IMR-90 (cell line): ENCODE measurements at regions not wholly inside any gene's neighbourhood (a gene's known extent, or its start where the extent isn't known, plus 50 kb on each side); places are given as distances from the start of the nearest gene placed in this dataset.

Source experiments
- ATAC-seq: fragments of 200-7000 bp; cut with Tn5 transposase; 2 replicates; pipeline ENCODE4 v1.9.1; 2020; ENCODE audit warnings: low read depth, mild to moderate bottlenecking, moderate library complexity
- BruUV-seq: library from RNA; stranded (reverse); fragments of 400-500 nt; replicated peaks from 2 replicates; lab custom pipeline; 2021; lab: Mats Ljungman, UMichigan
- CTCF ChIA-PET: fragments of 300-600 bp; formaldehyde crosslinking; extraction: SDS; loops from one replicate; lab custom pipeline; 2021; ENCODE audit warnings: antibody characterized with exemption; lab: Yijun Ruan, JAX
- POLR2A ChIA-PET: fragments of 300-600 bp; sonication (Branson Sonifier 250); formaldehyde crosslinking; loops from one replicate; lab custom pipeline; 2022; ENCODE audit warnings: antibody characterized with exemption; ENCODE audit not compliant: unreplicated experiment; lab: Charles Lee
- DNase-seq: peaks from one replicate; pipeline ENCODE4 v3.0.0; 2013
- H2AFZ ChIP-seq: replicated peaks from 2 replicates; pipeline ENCODE3; 2013; ENCODE audit warnings: low read length, mild to moderate bottlenecking; ENCODE audit not compliant: poor library complexity
- H2AK5ac ChIP-seq: 2 replicates; pipeline ENCODE4 v1.6.1; 2013; ENCODE audit warnings: low read depth, low read length, inconsistent platforms
- H2AK9ac ChIP-seq: replicated peaks from 2 replicates; pipeline ENCODE3; 2013; ENCODE audit warnings: mild to moderate bottlenecking, low read depth, low read length, moderate library complexity; ENCODE audit not compliant: poor library complexity
- H2BK120ac ChIP-seq: 2 replicates; pipeline ENCODE4 v1.6.1; 2013; ENCODE audit warnings: low read depth, low read length, inconsistent platforms
- H2BK15ac ChIP-seq: 3 replicates; pipeline ENCODE4 v1.6.1; 2013; ENCODE audit warnings: low read depth, low read length, inconsistent platforms
- H2BK20ac ChIP-seq: 2 replicates; pipeline ENCODE4 v1.6.1; 2013; ENCODE audit warnings: low read depth, mild to moderate bottlenecking, inconsistent platforms, low read length, moderate library complexity
- H2BK5ac ChIP-seq: 2 replicates; pipeline ENCODE4 v1.6.1; 2013; ENCODE audit warnings: mild to moderate bottlenecking, low read depth, low read length, inconsistent platforms; ENCODE audit not compliant: poor library complexity, severe bottlenecking
- H3K14ac ChIP-seq: replicated peaks from 2 replicates; pipeline ENCODE4 v1.6.1; 2013; ENCODE audit warnings: low read depth, low read length, inconsistent platforms
- H3K18ac ChIP-seq: 2 replicates; pipeline ENCODE4 v1.6.1; 2013; ENCODE audit warnings: low read depth, low read length, control low read depth
- H3K23ac ChIP-seq: 2 replicates; pipeline ENCODE4 v1.6.1; 2013; ENCODE audit warnings: low read depth, low read length, inconsistent platforms
- H3K27ac ChIP-seq: 2 replicates; pipeline ENCODE4 v1.5.1; 2013; ENCODE audit warnings: mild to moderate bottlenecking, control low read depth, low read length; ENCODE audit not compliant: insufficient read depth
- H3K27me3 ChIP-seq: 2 replicates; pipeline ENCODE4 v1.6.1; 2013; ENCODE audit warnings: low read length; ENCODE audit not compliant: control insufficient read depth, insufficient read depth
- H3K36me3 ChIP-seq: 2 replicates; pipeline ENCODE4 v1.6.1; 2013; ENCODE audit warnings: low read length, mixed read lengths; ENCODE audit not compliant: control insufficient read depth, insufficient read depth
- H3K4ac ChIP-seq: 2 replicates; pipeline ENCODE4 v1.6.1; 2013; ENCODE audit warnings: low read depth, low read length, inconsistent platforms
- H3K4me1 ChIP-seq: 2 replicates; pipeline ENCODE4 v1.6.1; 2013; ENCODE audit warnings: low read length, mixed read lengths; ENCODE audit not compliant: control insufficient read depth, insufficient read depth
- H3K4me2 ChIP-seq: 2 replicates; pipeline ENCODE4 v1.6.1; 2013; ENCODE audit warnings: low read depth, mild to moderate bottlenecking, control low read depth, low read length, moderate library complexity
- H3K4me3 ChIP-seq: 2 replicates; pipeline ENCODE4 v1.5.1; 2013; ENCODE audit warnings: low read depth, mild to moderate bottlenecking, control low read depth, low read length, moderate library complexity; ENCODE audit not compliant: insufficient read depth
- H3K56ac ChIP-seq: 2 replicates; pipeline ENCODE4 v1.6.1; 2013; ENCODE audit warnings: low read length, inconsistent platforms; ENCODE audit not compliant: insufficient read depth; ENCODE audit errors: extremely low read depth
- H3K79me1 ChIP-seq, 2 experiments: 2 replicates each; pipeline ENCODE4 v1.6.1; 2013; ENCODE audit warnings: low read length in 2 of 2, inconsistent platforms in 1 of 2, low read depth in 1 of 2
- H3K9ac ChIP-seq: 2 replicates; pipeline ENCODE4 v1.6.1; 2013; ENCODE audit warnings: low read depth, low read length, control low read depth
- H3K9me1 ChIP-seq: 2 replicates; pipeline ENCODE4 v1.6.1; 2013; ENCODE audit warnings: low read length, inconsistent platforms; ENCODE audit not compliant: insufficient read depth
- H3K9me3 ChIP-seq: 2 replicates; pipeline ENCODE4 v1.6.1; 2013; ENCODE audit warnings: low read length; ENCODE audit not compliant: control insufficient read depth, insufficient read depth
- H4K20me1 ChIP-seq: 2 replicates; pipeline ENCODE4 v1.6.1; 2013; ENCODE audit warnings: low read length, inconsistent platforms; ENCODE audit not compliant: insufficient read depth
- H4K5ac ChIP-seq: 2 replicates; pipeline ENCODE4 v1.6.1; 2013; ENCODE audit warnings: mild to moderate bottlenecking, low read depth, low read length, control low read depth
- H4K8ac ChIP-seq, 2 experiments: 2 replicates each; pipeline ENCODE4 v1.6.1; 2013; ENCODE audit warnings: low read depth in 2 of 2, low read length in 2 of 2, control low read depth in 1 of 2, inconsistent platforms in 1 of 2
- H4K91ac ChIP-seq: 2 replicates; pipeline ENCODE4 v1.6.1; 2013; ENCODE audit warnings: low read depth, low read length, inconsistent platforms; ENCODE audit not compliant: insufficient read depth
- BHLHE40 ChIP-seq: fragments of 150-350 bp; IDR thresholded peaks from 2 replicates; pipeline ENCODE4 v1.6.1; 2016; ENCODE audit warnings: mild to moderate bottlenecking, low read depth, low read length
- CEBPB ChIP-seq: IDR thresholded peaks from 2 replicates; pipeline ENCODE4 v1.6.1; 2012; ENCODE audit warnings: low read depth, low read length, improper control_type of control experiment
- CHD1 ChIP-seq: IDR thresholded peaks from 2 replicates; pipeline ENCODE4 v1.6.1; 2012; ENCODE audit warnings: low read depth, low read length, improper control_type of control experiment
- FOS ChIP-seq: fragments of 150-350 bp; IDR thresholded peaks from 2 replicates; pipeline ENCODE4 v1.6.1; 2016; ENCODE audit warnings: low read depth, low read length
- MAFK ChIP-seq: IDR thresholded peaks from 2 replicates; pipeline ENCODE4 v1.6.1; 2012; ENCODE audit warnings: low read depth, low read length, improper control_type of control experiment
- MAZ ChIP-seq: IDR thresholded peaks from 2 replicates; pipeline ENCODE4 v1.6.1; 2012; ENCODE audit warnings: low read depth, mild to moderate bottlenecking, low read length, improper control_type of control experiment, moderate library complexity, borderline replicate concordance
- MXI1 ChIP-seq: IDR thresholded peaks from 2 replicates; pipeline ENCODE4 v1.6.1; 2012; ENCODE audit warnings: low read depth, mild to moderate bottlenecking, low read length, moderate library complexity, borderline replicate concordance
- NFE2L2 ChIP-seq: fragments of 150-350 bp; IDR thresholded peaks from 2 replicates; pipeline ENCODE4 v1.6.1; 2016; ENCODE audit warnings: low read depth, mild to moderate bottlenecking, low read length
- POLR2A ChIP-seq: IDR thresholded peaks from 2 replicates; pipeline ENCODE4 v1.6.1; 2012; ENCODE audit warnings: mild to moderate bottlenecking, low read depth, low read length
- RAD21 ChIP-seq: IDR thresholded peaks from 2 replicates; pipeline ENCODE4 v1.6.1; 2012; ENCODE audit warnings: low read length, improper control_type of control experiment
- SMC3 ChIP-seq: fragments of 150-350 bp; IDR thresholded peaks from 2 replicates; pipeline ENCODE4 v1.6.1; 2016; ENCODE audit warnings: low read depth, mild to moderate bottlenecking, antibody characterized with exemption, low read length, moderate library complexity
- WGBS, 2 experiments: methylation state at CpG; one replicate each; pipeline versions ENCODE4 v1.1.5 to v1.1.7; 2013; ENCODE audit warnings: missing lambda C conversion rate in 2 of 2; ENCODE audit not compliant: insufficient read length in 1 of 2; ENCODE audit errors: extremely low coverage in 2 of 2; 5-methylcytosine and 5-hydroxymethylcytosine counted together
- dilution Hi-C: fragments of 300-500 bp; cut with HindIII; formaldehyde crosslinking; loops from one replicate; pipeline ENCODE4 v1.14.3; 2018; ENCODE audit warnings: low sequenced_read_pairs; ENCODE audit not compliant: unreplicated experiment
- in situ Hi-C: fragments of 300-500 bp; cut with MboI; formaldehyde crosslinking; loops from 3 replicates; pipeline ENCODE4 v1.14.3; 2019; ENCODE audit warnings: low sequenced_read_pairs, inconsistent platforms, mixed read lengths
- intact Hi-C: fragments of 100-400 bp; cut with micrococcal nuclease; formaldehyde crosslinking; loops from 2 replicates; pipeline ENCODE4 v1.10.0; 2022
- TF ChIP-seq, protein P1 (sequence below): fragments of 150-350 bp; IDR thresholded peaks from 2 replicates; pipeline ENCODE4 v1.6.1; 2017; ENCODE audit warnings: mild to moderate bottlenecking, antibody characterized with exemption, low read length, low read depth
- TF ChIP-seq, protein P2 (sequence below): fragments of 150-350 bp; IDR thresholded peaks from 2 replicates; pipeline ENCODE4 v1.6.1; 2016; ENCODE audit warnings: low read depth, mild to moderate bottlenecking, low read length, moderate library complexity, borderline replicate concordance
- TF ChIP-seq, protein P3 (sequence below): conservative IDR thresholded peaks from 2 replicates; pipeline ENCODE4 v1.5.1; 2012; ENCODE audit warnings: mild to moderate bottlenecking, low read depth, low read length, improper control_type of control experiment

DNA sequence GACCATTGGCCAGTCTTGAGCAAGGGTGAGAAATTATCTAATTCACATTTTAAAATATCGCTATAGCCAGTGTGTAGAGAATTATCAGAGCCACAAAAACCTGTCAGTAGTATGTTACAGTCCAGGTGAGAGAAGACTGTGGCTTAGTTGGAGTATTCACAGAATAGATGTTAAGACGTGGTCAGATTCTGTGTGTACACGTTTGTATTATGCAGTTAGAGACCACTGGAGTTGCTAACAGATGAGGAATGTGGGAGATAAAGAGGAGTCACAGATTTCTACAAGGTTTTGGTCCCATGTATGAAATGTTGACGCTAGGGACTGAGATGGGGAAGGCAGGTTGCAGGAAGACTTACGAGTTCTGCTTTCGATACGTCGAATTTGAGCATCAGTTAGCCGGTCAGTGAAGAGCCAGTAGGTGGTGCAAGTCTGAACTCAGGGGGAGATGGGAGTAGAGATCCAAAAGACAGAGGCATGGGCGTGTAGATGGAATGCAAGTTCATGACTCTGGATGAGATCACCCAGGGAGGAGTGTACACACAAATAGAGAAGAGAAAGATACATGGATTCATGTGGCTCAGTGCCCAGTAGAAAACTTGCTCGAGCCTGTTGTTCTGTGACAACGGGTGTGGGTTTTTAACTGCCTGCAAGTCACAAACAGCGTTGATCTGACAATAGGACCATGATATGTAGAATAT lies 114.8 kb upstream of the FLRT2 start:
- H3K36me3 ChIP-seq, result no peaks in the 10 kb centered on the region
- dilution Hi-C loops, result no loop called here
- ChIA-PET POLR2A (no interaction called here), CTCF (no interaction called here)
- H3K27me3 ChIP-seq, result no peaks in the 10 kb centered on the region
- peak overlapping the region; percentile 3; the same call in 1 of the 2 replicates for H3K4me2 ChIP-seq
- WGBS, 2 experiments, result 81% methylated on average over 8 of the region's 13 CpGs; no CpG with 5 or more reads in 1 of the 2 experiments
- H3K14ac ChIP-seq, result peak overlapping the region; percentile 31; the same call in 1 of the 2 replicates
- H3K9me3 ChIP-seq, result no peaks in the 10 kb centered on the region
- H2BK5ac ChIP-seq, result peak overlapping the region; percentile 49
- BruUV-seq, result no TSS peak
- no peaks in the 10 kb centered on the region for H3K79me1 ChIP-seq
- H2BK20ac ChIP-seq, result peak overlapping the region; percentile 80
- peak overlapping the region; percentile 47 for H3K4ac ChIP-seq
- peak overlapping the region; percentile 49 for H4K91ac ChIP-seq
- in situ Hi-C loops, result no loop called here
- H3K4me3 ChIP-seq, result no peak overlapping the region
- no peak overlapping the region for H3K9ac ChIP-seq
- no peaks in the 10 kb centered on the region for H4K20me1 ChIP-seq
- no peak overlapping the region for H3K56ac ChIP-seq
- ATAC-seq (peak; percentile 91), DNase-seq (peak; percentile 93)
- peak overlapping the region; percentile 73; the same call in 2 of the 3 replicates for H2BK15ac ChIP-seq
- H4K8ac ChIP-seq, result peak overlapping the region in 1 of 2 experiments; percentile 44; a peak in 1 of 4 replicates
- H3K4me1 ChIP-seq, result 0 out of 2 replicates have a peak, but pooled peaks cover 2% of the 10 kb centered on the region
- H3K23ac ChIP-seq, result no peak overlapping the region; the same call in 1 of the 2 replicates
- peak overlapping the region; percentile 60 for H2AK9ac ChIP-seq
- peak overlapping the region; percentile 50 for H2BK120ac ChIP-seq
- peak overlapping the region; percentile 71 for H2AFZ ChIP-seq
- H3K18ac ChIP-seq, result peak overlapping the region; percentile 33; the same call in 1 of the 2 replicates
- peaks cover 5% of the 10 kb centered on the region; the same call in 1 of the 2 replicates for H3K9me1 ChIP-seq
- intact Hi-C loops, result loop anchor here (5.0 kb wide), 1 partner anchor 112 kb away; no protein-coding TSS in a partner anchor
- no peak overlapping the region for H4K5ac ChIP-seq
- peak overlapping the region; percentile 92; the same call in 1 of the 2 replicates for H2AK5ac ChIP-seq
- H3K27ac ChIP-seq, result no peak overlapping the region
- TF ChIP-seq CEBPB (0 out of 2 replicates have a peak, but pooled peaks have one; percentile 14), FOS (peak; percentile 27; the same call in 1 of the 2 replicates), BHLHE40 (0 out of 2 replicates have a peak, but pooled peaks have one; percentile 11), SMC3 (peak; percentile 40), RAD21 (peak; percentile 46), MAZ (no peak), MXI1 (no peak), CHD1 (no peak), POLR2A (no peak), NFE2L2 (no peak), MAFK (no peak)
- TF ChIP-seq, protein P1, sequence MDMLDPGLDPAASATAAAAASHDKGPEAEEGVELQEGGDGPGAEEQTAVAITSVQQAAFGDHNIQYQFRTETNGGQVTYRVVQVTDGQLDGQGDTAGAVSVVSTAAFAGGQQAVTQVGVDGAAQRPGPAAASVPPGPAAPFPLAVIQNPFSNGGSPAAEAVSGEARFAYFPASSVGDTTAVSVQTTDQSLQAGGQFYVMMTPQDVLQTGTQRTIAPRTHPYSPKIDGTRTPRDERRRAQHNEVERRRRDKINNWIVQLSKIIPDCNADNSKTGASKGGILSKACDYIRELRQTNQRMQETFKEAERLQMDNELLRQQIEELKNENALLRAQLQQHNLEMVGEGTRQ, result no peak
- TF ChIP-seq, protein P2, sequence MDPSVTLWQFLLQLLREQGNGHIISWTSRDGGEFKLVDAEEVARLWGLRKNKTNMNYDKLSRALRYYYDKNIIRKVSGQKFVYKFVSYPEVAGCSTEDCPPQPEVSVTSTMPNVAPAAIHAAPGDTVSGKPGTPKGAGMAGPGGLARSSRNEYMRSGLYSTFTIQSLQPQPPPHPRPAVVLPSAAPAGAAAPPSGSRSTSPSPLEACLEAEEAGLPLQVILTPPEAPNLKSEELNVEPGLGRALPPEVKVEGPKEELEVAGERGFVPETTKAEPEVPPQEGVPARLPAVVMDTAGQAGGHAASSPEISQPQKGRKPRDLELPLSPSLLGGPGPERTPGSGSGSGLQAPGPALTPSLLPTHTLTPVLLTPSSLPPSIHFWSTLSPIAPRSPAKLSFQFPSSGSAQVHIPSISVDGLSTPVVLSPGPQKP, result no peak
- TF ChIP-seq, protein P3, sequence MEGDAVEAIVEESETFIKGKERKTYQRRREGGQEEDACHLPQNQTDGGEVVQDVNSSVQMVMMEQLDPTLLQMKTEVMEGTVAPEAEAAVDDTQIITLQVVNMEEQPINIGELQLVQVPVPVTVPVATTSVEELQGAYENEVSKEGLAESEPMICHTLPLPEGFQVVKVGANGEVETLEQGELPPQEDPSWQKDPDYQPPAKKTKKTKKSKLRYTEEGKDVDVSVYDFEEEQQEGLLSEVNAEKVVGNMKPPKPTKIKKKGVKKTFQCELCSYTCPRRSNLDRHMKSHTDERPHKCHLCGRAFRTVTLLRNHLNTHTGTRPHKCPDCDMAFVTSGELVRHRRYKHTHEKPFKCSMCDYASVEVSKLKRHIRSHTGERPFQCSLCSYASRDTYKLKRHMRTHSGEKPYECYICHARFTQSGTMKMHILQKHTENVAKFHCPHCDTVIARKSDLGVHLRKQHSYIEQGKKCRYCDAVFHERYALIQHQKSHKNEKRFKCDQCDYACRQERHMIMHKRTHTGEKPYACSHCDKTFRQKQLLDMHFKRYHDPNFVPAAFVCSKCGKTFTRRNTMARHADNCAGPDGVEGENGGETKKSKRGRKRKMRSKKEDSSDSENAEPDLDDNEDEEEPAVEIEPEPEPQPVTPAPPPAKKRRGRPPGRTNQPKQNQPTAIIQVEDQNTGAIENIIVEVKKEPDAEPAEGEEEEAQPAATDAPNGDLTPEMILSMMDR, result peak; percentile 34
